ENCODE measurements at regions not wholly inside any gene's neighbourhood (a gene's known extent, or its start where the extent isn't known, plus 50 kb on each side); places are given as distances from the start of the nearest gene placed in this dataset.

DNA sequence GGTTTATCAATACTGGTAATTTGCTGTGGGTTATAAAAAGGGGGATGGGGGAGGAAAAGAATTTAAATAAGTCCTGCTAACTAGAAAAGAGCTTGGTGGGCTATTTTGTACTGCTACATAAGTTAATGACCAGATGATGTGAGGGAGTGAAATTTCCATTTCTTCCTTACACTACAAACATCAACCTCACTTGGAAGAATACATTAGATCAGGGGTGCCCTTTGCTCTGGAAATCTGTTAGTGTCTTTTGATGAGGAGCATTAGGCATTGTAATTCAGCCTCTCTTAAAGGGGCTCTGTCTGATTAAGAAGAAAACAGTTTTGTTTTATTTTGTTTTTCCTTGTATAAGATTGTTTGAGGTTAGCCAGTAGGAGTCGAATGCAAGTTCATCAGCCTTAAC is 576.4 kb upstream of the TBL1XR1 start:
- TF ChIP-seq MAFK (IDR thresholded peaks at IDR 0.05; ENCODE audit: low read depth, low read length) (no peak), TCF12 (IDR thresholded peaks at IDR 0.05; ENCODE audit: low read depth, low read length) (no peak), SRF (IDR thresholded peaks at IDR 0.05; ENCODE audit: low read depth, low read length) (no peak), POLR2A (IDR thresholded peaks at IDR 0.05; ENCODE audit: control extremely low read depth in 1 of 2, low read depth in 2 of 2, low read length in 2 of 2) (no peak), SIN3A (conservative IDR thresholded peaks at IDR 0.05 in 1 of 2, IDR thresholded peaks at IDR 0.05 in 1 of 2; ENCODE audit: low read depth in 1 of 2, low read length in 2 of 2) (no peak), PHF8 (conservative IDR thresholded peaks at IDR 0.05; ENCODE audit: low read depth, low read length) (no peak), SP1 (IDR thresholded peaks at IDR 0.05; ENCODE audit: low read depth, low read length) (no peak), JUND (IDR thresholded peaks at IDR 0.05; ENCODE audit: low read length) (no peak)
- TF ChIP-seq, protein P1, sequence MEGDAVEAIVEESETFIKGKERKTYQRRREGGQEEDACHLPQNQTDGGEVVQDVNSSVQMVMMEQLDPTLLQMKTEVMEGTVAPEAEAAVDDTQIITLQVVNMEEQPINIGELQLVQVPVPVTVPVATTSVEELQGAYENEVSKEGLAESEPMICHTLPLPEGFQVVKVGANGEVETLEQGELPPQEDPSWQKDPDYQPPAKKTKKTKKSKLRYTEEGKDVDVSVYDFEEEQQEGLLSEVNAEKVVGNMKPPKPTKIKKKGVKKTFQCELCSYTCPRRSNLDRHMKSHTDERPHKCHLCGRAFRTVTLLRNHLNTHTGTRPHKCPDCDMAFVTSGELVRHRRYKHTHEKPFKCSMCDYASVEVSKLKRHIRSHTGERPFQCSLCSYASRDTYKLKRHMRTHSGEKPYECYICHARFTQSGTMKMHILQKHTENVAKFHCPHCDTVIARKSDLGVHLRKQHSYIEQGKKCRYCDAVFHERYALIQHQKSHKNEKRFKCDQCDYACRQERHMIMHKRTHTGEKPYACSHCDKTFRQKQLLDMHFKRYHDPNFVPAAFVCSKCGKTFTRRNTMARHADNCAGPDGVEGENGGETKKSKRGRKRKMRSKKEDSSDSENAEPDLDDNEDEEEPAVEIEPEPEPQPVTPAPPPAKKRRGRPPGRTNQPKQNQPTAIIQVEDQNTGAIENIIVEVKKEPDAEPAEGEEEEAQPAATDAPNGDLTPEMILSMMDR (IDR thresholded peaks at IDR 0.05; ENCODE audit: control extremely low read depth in 1 of 3, insufficient read depth in 1 of 3, low read depth in 1 of 3, low read length in 3 of 3), result no peak
